ENCODE measurements at regions not wholly inside any gene's neighbourhood (a gene's known extent, or its start where the extent isn't known, plus 50 kb on each side); places are given as distances from the start of the nearest gene placed in this dataset.

GRCh38 chr13:100942742-100943141 is 268.1 kb upstream of the TMTC4 start:
- TF ChIP-seq CTCF (tag by site-specific recombination; IDR thresholded peaks at IDR 0.05) (no peak), REST (tag by site-specific recombination; IDR thresholded peaks at IDR 0.05) (no peak)
